H1 (cell line): ENCODE measurements at regions not wholly inside any gene's neighbourhood (a gene's known extent, or its start where the extent isn't known, plus 50 kb on each side); places are given as distances from the start of the nearest gene placed in this dataset.

Source experiments
- CTCF ChIA-PET: fragments of 300-600 bp; sonication (Branson Sonifier 250); formaldehyde crosslinking; loops from one replicate; lab custom pipeline; 2021; ENCODE audit not compliant: partially characterized antibody; lab: Charles Lee
- POLR2A ChIA-PET: fragments of 300-600 bp; sonication (Branson Sonifier 250); formaldehyde crosslinking; loops from one replicate; lab custom pipeline; 2021; ENCODE audit warnings: inconsistent platforms; ENCODE audit not compliant: partially characterized antibody; lab: Charles Lee
- DNase-seq, 2 experiments: peaks; one replicate each; pipeline versions ENCODE4 v3.0.0 to v3.0.0-alpha.2; 2010 to 2022; ENCODE audit warnings: low spot score in 2 of 2, low read depth in 1 of 2, mixed read lengths in 1 of 2
- FAIRE-seq: peaks from 2 replicates; lab custom pipeline; 2011; peaks lifted over from hg19 to GRCh38; lab: Jason Lieb, UNC
- H2AFZ ChIP-seq: 2 replicates; pipeline ENCODE4 v1.8.1; 2012; ENCODE audit warnings: low read length, inconsistent platforms
- H2AK5ac ChIP-seq: 2 replicates; pipeline ENCODE4 v1.6.1; 2013; ENCODE audit warnings: low read depth, low read length
- H2BK120ac ChIP-seq: replicated peaks from 2 replicates; pipeline ENCODE3; 2013; ENCODE audit warnings: low read depth, low read length, inconsistent platforms
- H2BK12ac ChIP-seq: 2 replicates; pipeline ENCODE4 v1.6.1; 2013; ENCODE audit warnings: low read depth, low read length
- H2BK15ac ChIP-seq: 2 replicates; pipeline ENCODE4 v1.6.1; 2013; ENCODE audit warnings: low read length
- H2BK20ac ChIP-seq: 2 replicates; pipeline ENCODE4 v1.6.1; 2013; ENCODE audit warnings: low read length
- H2BK5ac ChIP-seq: 2 replicates; pipeline ENCODE4 v1.6.1; 2013; ENCODE audit warnings: low read depth, low read length
- H3K14ac ChIP-seq: 2 replicates; pipeline ENCODE4 v1.6.1; 2013; ENCODE audit warnings: inconsistent platforms; ENCODE audit not compliant: insufficient read length
- H3K18ac ChIP-seq: 2 replicates; pipeline ENCODE4 v1.6.1; 2013; ENCODE audit warnings: low read length; ENCODE audit errors: extremely low read depth
- H3K23ac ChIP-seq: 2 replicates; pipeline ENCODE4 v1.6.1; 2013; ENCODE audit warnings: inconsistent platforms; ENCODE audit not compliant: insufficient read length
- H3K23me2 ChIP-seq: 2 replicates; pipeline ENCODE4 v1.6.1; 2013; ENCODE audit warnings: low read depth, low read length
- H3K27ac ChIP-seq: 2 replicates; pipeline ENCODE4 v1.6.1; 2011; ENCODE audit warnings: low read depth, low read length, inconsistent platforms
- H3K27me3 ChIP-seq, 4 experiments: replicated peaks in 1 of 4; 1 replicate in 1 of 4; 2 replicates in 3 of 4; pipeline versions ENCODE4 v1.6.1 to v1.8.1; 2011 to 2013; ENCODE audit warnings: low read length in 3 of 4, mild to moderate bottlenecking in 3 of 4, inconsistent platforms in 2 of 4, mixed read lengths in 2 of 4, moderate library complexity in 1 of 4; ENCODE audit not compliant: control insufficient read depth in 3 of 4, insufficient read depth in 3 of 4; ENCODE audit errors: extremely low read depth in 1 of 4
- H3K36me3 ChIP-seq, 4 experiments: 2 replicates each; pipeline versions ENCODE4 v1.6.1 to v1.8.1; 2011 to 2013; ENCODE audit warnings: mild to moderate bottlenecking in 4 of 4, low read length in 3 of 4, moderate library complexity in 2 of 4, control low read depth in 1 of 4, inconsistent platforms in 1 of 4; ENCODE audit not compliant: insufficient read depth in 4 of 4, control insufficient read depth in 2 of 4
- H3K4ac ChIP-seq: replicated peaks from 2 replicates; pipeline ENCODE3; 2013; ENCODE audit warnings: low read length, low read depth, mixed read lengths, inconsistent platforms; ENCODE audit not compliant: insufficient read length
- H3K4me1 ChIP-seq, 4 experiments: replicated peaks in 1 of 4; 1 replicate in 1 of 4; 2 replicates in 3 of 4; pipeline versions ENCODE4 v1.6.1 to v1.8.1; 2011 to 2013; ENCODE audit warnings: low read length in 3 of 4, inconsistent platforms in 2 of 4, mixed read lengths in 1 of 4; ENCODE audit not compliant: insufficient read depth in 4 of 4, control insufficient read depth in 3 of 4
- H3K4me2 ChIP-seq, 2 experiments: 2 replicates each; pipeline versions ENCODE4 v1.6.1 to v1.8.1; 2011 to 2013; ENCODE audit warnings: low read depth in 2 of 2, low read length in 2 of 2, control low read depth in 1 of 2, inconsistent platforms in 1 of 2, mild to moderate bottlenecking in 1 of 2; ENCODE audit not compliant: insufficient read depth in 1 of 2
- H3K4me3 ChIP-seq, 4 experiments: fragments of 200-600, 300-600 bp in 1 of 4; sonication (generic), shearing (Covaris generic), sonication (Bioruptor Twin) in 1 of 4; 2 replicates each; pipeline versions ENCODE4 v1.5.1 to v1.8.1; 2011 to 2016; ENCODE audit warnings: low read length in 4 of 4, low read depth in 3 of 4, control low read depth in 2 of 4, inconsistent platforms in 2 of 4, mild to moderate bottlenecking in 2 of 4, mixed read lengths in 1 of 4, moderate library complexity in 1 of 4; ENCODE audit not compliant: insufficient read depth in 2 of 4; ENCODE audit errors: extremely low read depth in 1 of 4
- H3K56ac ChIP-seq: replicated peaks from 2 replicates; pipeline ENCODE3; 2013; ENCODE audit warnings: low read depth, mild to moderate bottlenecking, mixed read lengths, low read length, inconsistent platforms; ENCODE audit not compliant: insufficient read length
- H3K79me1 ChIP-seq: 2 replicates; pipeline ENCODE4 v1.6.1; 2013; ENCODE audit warnings: low read depth, low read length, control low read depth
- H3K79me2 ChIP-seq, 2 experiments: 2 replicates each; pipeline versions ENCODE4 v1.6.1 to v1.8.1; 2012 to 2013; ENCODE audit warnings: low read length in 2 of 2, mild to moderate bottlenecking in 2 of 2, inconsistent platforms in 1 of 2; ENCODE audit not compliant: insufficient read depth in 2 of 2, control insufficient read depth in 1 of 2
- H3K9ac ChIP-seq, 4 experiments: replicated peaks in 1 of 4; 1 replicate in 1 of 4; 2 replicates in 3 of 4; pipeline versions ENCODE4 v1.6.1 to v1.8.1; 2011 to 2013; ENCODE audit warnings: low read depth in 3 of 4, low read length in 3 of 4, control low read depth in 2 of 4, mild to moderate bottlenecking in 2 of 4, moderate library complexity in 2 of 4, inconsistent platforms in 1 of 4; ENCODE audit errors: extremely low read depth in 1 of 4
- H3K9me3 ChIP-seq, 2 experiments: 2 replicates each; pipeline versions ENCODE4 v1.6.1 to v1.8.1; 2012 to 2013; ENCODE audit warnings: mild to moderate bottlenecking in 2 of 2, moderate library complexity in 2 of 2, control low read depth in 1 of 2, inconsistent platforms in 1 of 2, low read depth in 1 of 2, low read length in 1 of 2, mixed read lengths in 1 of 2; ENCODE audit not compliant: insufficient read depth in 2 of 2
- H4K20me1 ChIP-seq, 2 experiments: replicated peaks in 1 of 2; 2 replicates each; pipeline versions ENCODE3 to v1.8.1; 2011 to 2013; ENCODE audit warnings: inconsistent platforms in 2 of 2, low read length in 2 of 2, mild to moderate bottlenecking in 1 of 2; ENCODE audit not compliant: insufficient read depth in 2 of 2, control insufficient read depth in 1 of 2
- H4K5ac ChIP-seq: 2 replicates; pipeline ENCODE4 v1.6.1; 2013; ENCODE audit warnings: low read length, low read depth, mixed read lengths, inconsistent platforms; ENCODE audit not compliant: insufficient read length
- H4K8ac ChIP-seq: 2 replicates; pipeline ENCODE4 v1.8.0; 2013; ENCODE audit warnings: mild to moderate bottlenecking, moderate library complexity, low read length, inconsistent platforms; ENCODE audit not compliant: insufficient read depth; ENCODE audit errors: extremely low read depth
- H4K91ac ChIP-seq: replicated peaks from 2 replicates; pipeline ENCODE3; 2013; ENCODE audit warnings: low read length, mixed read lengths, inconsistent platforms; ENCODE audit not compliant: insufficient read length
- BRCA1 ChIP-seq: IDR thresholded peaks from 2 replicates; pipeline ENCODE4 v1.6.1; 2012; ENCODE audit warnings: low read depth, low read length, improper control_type of control experiment
- KDM1A ChIP-seq: fragments of 200-600, 300-600 bp; sonication (generic); IDR thresholded peaks from 2 replicates; pipeline ENCODE4 v1.7.1; 2016; ENCODE audit warnings: mild to moderate bottlenecking, low read length, borderline replicate concordance
- POLR2A ChIP-seq, 2 experiments: IDR thresholded peaks; 1 replicate in 1 of 2; 2 replicates in 1 of 2; pipeline ENCODE4 v1.6.1; 2011; ENCODE audit warnings: low read depth in 2 of 2, low read length in 2 of 2, mild to moderate bottlenecking in 2 of 2; ENCODE audit errors: control extremely low read depth in 1 of 2
- POLR2AphosphoS5 ChIP-seq: IDR thresholded peaks from 2 replicates; pipeline ENCODE4 v1.6.1; 2011; ENCODE audit warnings: low read depth, low read length
- SAP30 ChIP-seq: fragments of 300-600 bp; sonication (generic); IDR thresholded peaks from 2 replicates; pipeline ENCODE4 v1.7.1; 2012; ENCODE audit warnings: low read length, moderate library complexity, mild to moderate bottlenecking, inconsistent platforms; ENCODE audit not compliant: insufficient read depth, insufficient replicate concordance
- WGBS, 2 experiments: shearing (Covaris generic) in 1 of 2; methylation state at CpG; one replicate each; pipeline versions ENCODE4 v1.1.6 to v1.1.7; 2013 to 2015; ENCODE audit warnings: low lambda C conversion rate in 2 of 2, mixed read lengths in 2 of 2, inconsistent platforms in 1 of 2, low coverage in 1 of 2, missing lambda C conversion rate in 1 of 2; ENCODE audit not compliant: insufficient replicate concordance in 2 of 2, insufficient coverage in 1 of 2, insufficient read length in 1 of 2; ENCODE audit errors: extremely low coverage in 1 of 2, missing lambda C conversion rate in 1 of 2; 5-methylcytosine and 5-hydroxymethylcytosine counted together

DNA sequence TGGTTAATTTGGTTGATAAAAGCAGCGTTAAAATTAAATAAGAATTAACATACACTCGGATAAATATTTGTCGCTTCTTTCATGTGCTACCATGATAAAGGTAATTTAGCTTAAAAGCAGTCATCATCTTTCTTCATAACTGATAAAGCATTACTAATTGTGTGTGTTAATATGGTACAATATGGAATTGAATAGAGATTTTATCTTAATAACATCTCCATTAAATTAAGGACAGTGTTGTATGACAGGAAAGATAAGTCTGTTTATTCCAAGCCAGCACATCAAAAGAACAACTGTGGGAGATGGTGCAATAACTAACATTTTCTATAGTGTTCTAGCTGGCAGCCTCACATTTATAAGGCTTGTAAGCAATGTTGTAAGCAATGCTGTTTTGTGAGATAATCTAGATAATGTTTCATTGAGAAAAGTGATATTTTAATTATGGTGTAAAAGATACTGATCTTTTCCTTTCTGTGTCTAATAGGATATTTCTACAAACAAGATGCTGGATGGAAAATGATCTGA is 64.4 kb upstream of the AFF3 start:
- no peak overlapping the region for H2BK15ac ChIP-seq
- H4K8ac ChIP-seq, result no peak overlapping the region
- no peak overlapping the region for H3K4me2 ChIP-seq
- no peak overlapping the region for H2BK12ac ChIP-seq
- no peaks in the 10 kb centered on the region for H3K79me2 ChIP-seq
- no peaks in the 10 kb centered on the region; a peak in 1 of 7 replicates for H3K27me3 ChIP-seq
- ChIA-PET POLR2A (interaction anchor here (0.7 kb wide), 1 partner anchor 116 kb away, joined by 3 read pairs; no protein-coding TSS in a partner anchor), CTCF (interaction anchor here (0.7 to 1.4 kb wide), 4 partner anchors 9 to 29 kb away, joined by 3 to 6 read pairs (median 4); no protein-coding TSS in a partner anchor)
- no peak for TF ChIP-seq POLR2AphosphoS5
- no peak for TF ChIP-seq SAP30
- no peak for TF ChIP-seq POLR2A (IDR thresholded peaks at IDR 0.05; ENCODE audit: control extremely low read depth in 1 of 2, low read depth in 2 of 2, low read length in 2 of 2)
- TF ChIP-seq BRCA1, result no peak
- no peak for TF ChIP-seq KDM1A
- no peaks in the 10 kb centered on the region for H3K79me1 ChIP-seq
- no peak overlapping the region for H2BK120ac ChIP-seq
- WGBS, 2 experiments, result 97% methylated on average over 3 of the region's 3 CpGs; no CpG with 5 or more reads in 1 of the 2 experiments
- H2BK5ac ChIP-seq, result no peak overlapping the region
- H3K36me3 ChIP-seq, result no peaks in the 10 kb centered on the region
- no peaks in the 10 kb centered on the region for H4K20me1 ChIP-seq
- no peak overlapping the region for H3K14ac ChIP-seq
- H2AK5ac ChIP-seq, result no peak overlapping the region
- no peaks in the 10 kb centered on the region for H3K23me2 ChIP-seq
- H3K4me1 ChIP-seq, result no peaks in the 10 kb centered on the region
- FAIRE-seq (no peak), DNase-seq (no peak)
- H4K91ac ChIP-seq, result no peak overlapping the region
- H3K4me3 ChIP-seq, result no peak overlapping the region
- no peak overlapping the region for H2BK20ac ChIP-seq
- H3K9ac ChIP-seq, result no peak overlapping the region
- H3K9me3 ChIP-seq, result no peaks in the 10 kb centered on the region
- H3K18ac ChIP-seq, result no peak overlapping the region
- H3K23ac ChIP-seq, result no peak overlapping the region
- no peak overlapping the region for H4K5ac ChIP-seq
- no peak overlapping the region for H3K27ac ChIP-seq
- H3K56ac ChIP-seq, result no peak overlapping the region
- no peak overlapping the region for H3K4ac ChIP-seq
- H2AFZ ChIP-seq, result no peak overlapping the region
